ENCODE measurements at regions not wholly inside any gene's neighbourhood (a gene's known extent, or its start where the extent isn't known, plus 50 kb on each side); places are given as distances from the start of the nearest gene placed in this dataset.
"Not testable (repeated sequence)": the region's sequence is repeated elsewhere in the genome, so short reads cannot be mapped to it uniquely, and the experiment has no call there.

DNA sequence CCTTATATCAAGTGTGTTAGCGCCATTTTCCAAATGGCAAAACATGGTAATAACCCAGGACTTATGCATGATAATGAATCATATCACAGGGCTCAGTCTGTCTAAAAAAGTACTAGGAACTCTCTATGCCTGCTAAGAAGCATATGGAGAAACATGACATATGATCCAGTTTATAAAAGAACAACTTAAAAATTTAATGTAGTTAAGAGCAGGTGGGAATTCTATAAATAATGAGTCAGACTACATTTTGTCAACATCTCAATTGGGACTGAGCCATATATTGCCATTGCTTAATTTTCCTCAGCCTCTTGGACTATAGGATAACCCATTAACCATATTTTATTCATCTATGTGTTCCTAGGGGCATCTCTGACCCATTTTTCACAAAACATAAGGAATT, 360.4 kb upstream of the AGA start:
- DNase-seq (ENCODE audit: low spot score): no peak

DNA sequence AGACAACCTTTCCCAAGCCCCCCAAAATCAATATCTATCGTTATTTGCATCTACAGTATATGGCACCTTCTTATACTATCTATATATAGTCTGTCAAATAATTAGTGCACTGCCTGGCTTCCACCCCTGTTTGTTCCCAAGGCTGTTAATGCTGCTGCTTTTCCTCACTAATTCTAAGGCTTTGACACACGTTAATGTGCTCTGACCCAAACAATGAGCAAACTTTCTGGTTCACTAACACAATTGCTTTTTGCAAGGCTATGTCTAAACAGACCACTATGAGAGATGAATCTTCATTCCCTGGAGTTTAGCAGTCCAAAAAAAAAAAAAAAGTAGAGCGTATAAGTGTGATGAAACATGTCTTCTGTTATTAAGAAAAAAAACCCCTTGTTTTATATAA, 360.9 kb upstream of the AGA start:
- DNase-seq (ENCODE audit: low spot score): no peak

DNA sequence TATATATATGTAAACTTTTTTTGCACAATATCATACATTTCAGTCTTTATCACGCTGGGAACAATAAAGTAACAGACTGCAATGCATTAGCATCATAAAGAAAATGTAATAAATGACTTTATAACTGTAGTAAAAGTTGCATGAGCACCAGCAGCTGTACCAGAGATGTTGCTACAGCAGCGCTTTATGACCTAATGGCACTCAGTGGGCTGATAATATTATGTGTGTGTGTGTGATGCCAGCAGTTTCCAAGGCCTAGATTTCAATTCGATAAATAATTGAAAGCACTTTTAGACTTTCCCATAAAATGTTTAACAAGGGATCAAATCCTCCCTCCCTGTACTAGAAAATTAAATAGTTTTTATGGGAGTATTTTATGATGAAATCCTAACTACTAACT, 367.6 kb upstream of the AGA start:
- no peak for DNase-seq (ENCODE audit: low spot score)

DNA sequence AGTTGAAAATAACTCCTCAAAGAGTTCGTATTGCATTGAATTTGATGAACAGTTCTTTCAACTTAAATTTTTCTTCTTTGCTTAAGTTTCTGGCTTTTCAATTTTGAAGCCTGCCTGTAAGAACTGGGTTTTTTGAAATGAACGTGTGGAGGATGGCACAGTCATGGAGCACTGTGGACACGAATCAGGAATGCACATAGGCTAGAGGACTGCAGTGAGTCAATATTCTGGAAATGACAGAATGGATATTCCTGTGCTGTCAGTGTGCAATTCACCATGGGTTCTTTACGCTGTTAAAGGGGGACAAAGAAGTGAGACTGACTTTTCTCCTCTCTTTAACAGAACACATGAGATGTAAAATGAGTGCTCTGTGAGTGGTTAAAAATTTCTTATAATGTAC, 368.0 kb upstream of the AGA start:
- no peak for DNase-seq (ENCODE audit: low spot score)

DNA sequence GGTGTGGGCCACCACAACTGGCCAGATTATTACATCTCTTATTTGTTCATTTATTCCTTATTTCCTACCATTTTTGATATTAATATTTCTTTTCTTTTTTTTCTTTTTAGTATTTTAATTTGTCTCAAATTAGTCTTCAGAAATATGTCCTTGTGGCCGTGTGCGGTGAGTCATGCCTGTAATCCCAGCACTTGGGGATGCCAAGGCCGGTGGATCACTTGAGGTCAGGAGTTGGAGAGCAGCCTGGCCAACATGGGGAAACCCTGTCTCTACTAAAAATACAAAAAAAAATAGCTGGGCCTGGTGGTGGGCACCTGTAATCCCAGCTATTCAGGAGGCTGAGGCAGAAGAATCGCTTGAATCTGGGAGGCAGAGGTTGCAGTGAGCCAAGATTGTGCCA, 376.2 kb upstream of the AGA start:
- DNase-seq (ENCODE audit: low spot score): not testable (repeated sequence)

DNA sequence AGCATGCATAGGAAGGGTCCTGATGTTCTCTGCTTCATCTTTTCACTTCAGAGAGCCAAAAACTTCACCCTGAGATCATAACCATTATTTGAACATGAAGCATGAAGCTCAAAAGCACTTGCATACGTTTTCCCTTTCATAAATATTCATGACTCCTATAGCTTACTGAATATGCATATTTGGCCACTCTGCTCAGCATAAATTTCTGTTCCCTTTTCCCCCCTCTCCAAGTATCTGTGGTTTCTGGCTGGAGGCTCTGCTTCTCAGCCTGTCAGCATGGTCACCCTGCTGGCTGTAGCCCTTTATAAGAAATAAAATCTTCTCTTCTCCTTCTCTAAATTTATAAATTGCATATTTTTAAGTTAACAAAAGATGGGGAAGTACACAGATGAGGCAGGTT, 384.7 kb upstream of the AGA start:
- no peak for DNase-seq (ENCODE audit: low spot score)

DNA sequence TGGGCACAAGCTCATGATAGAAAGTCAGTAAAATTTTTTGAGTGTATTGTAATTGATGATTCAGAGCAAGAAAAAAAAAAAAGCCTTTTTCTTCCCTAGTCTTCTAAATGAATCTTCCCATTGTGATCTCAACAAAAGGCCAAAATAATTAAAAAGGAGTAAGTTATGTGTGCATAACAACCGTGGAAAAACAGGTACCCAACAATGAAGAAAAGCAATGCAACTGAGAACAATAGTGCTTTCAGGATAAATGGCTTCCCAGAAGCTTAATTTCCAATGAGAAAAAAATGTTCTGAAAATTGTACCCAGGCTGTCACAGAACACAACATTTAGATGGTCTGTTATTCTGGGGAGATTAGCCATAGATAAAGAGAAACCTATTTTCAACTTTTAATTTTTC, 399.0 kb upstream of the AGA start:
- no peak for DNase-seq (ENCODE audit: low spot score)

DNA sequence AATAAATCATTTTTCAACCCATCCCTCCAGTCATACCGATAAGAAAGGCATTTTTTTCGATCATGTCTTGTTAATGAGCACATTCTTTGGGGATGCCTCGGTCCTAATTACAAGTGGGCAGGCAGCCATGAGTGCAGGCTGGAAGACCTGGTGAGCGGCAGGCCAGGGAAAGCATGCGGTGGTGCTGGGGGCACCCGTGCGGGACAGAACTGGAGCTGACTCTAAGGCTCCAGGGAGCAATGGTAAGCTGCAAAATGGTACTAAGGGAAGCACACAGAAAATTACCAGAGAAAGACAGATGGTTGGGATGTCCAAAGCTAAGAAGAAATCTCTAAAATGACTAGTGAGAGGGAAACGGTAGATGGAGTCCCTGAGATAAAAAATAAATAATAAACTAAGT, 411.0 kb upstream of the AGA start:
- no peak for DNase-seq (ENCODE audit: low spot score)

DNA sequence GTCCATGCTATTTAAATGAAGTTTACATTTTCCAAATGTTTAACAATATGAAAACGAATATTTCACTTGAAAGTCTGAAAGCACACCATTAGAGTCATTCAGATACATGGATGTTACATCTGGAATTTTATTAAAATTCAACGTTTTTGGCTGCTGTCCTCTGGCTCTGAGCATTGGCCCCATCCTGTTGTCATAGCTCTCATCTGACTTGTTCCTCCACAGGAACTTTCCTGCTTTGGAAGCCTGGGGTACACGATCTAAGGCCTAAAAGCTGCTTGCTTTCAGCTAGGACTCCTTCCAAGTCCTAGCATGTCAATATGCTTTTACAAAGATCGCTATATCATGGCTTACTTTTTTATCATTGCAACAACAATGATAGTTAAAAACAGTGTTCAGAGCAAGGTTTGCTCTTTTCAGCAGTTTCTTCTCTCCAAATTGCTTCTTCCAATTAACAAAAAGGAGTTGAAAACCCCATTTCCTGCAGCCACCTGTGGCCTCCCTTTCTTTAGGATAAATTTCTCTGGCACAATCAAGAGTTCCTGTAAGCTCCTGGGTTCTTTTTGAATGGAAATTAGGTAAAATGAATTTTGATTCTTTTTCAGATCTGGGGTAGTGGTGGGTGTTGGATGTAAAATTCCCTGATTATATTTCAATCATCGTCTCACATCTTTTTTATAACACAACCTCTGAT, 413.4 kb upstream of the AGA start:
- DNase-seq (ENCODE audit: low spot score): no peak

DNA sequence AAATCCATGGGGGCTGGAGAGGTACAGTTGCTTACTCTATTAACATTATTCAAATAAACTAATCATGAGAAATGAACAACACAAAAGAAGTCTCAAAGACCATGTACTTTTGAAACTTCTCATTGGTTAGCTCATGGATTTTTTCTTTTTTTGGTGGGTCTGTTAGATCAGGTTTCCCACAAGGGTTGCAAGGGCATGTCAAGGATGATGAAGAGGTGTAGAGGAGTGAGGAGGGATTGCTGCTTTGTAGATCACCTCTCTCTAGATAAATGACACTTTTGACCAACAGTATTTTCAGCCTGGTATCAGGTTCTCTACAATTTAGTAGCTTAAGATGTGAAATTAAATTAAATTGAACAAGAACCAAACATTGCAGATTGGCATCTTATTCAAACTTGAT, 417.9 kb upstream of the AGA start:
- DNase-seq (ENCODE audit: low spot score): no peak

DNA sequence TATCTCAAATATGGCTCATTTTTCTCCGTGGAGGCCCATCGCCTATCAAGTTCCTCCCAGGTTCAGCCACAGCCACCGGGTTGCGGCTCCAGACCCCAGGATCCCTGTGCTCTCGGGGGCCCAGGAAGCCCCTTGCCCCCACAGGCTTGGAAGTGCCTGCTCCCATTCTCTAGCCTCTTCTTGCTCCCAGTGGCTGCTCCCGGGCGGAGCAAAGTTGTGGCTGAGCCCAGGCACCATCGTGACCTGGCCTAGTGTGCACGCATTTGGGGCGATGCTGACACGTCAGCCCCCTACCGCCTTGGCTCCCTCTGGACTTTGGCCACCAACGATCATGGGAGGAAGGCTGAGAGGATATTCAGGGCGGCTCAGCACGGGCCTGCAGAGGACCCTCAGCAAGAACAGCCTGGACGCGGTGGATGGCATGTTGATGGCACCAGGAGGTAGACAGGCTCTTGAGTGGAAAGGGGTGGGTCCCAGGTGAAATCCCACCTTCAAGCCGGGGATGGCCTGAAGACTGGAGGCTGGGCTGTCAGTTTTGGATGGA, 419.4 kb upstream of the AGA start:
- DNase-seq (ENCODE audit: low spot score): no peak

DNA sequence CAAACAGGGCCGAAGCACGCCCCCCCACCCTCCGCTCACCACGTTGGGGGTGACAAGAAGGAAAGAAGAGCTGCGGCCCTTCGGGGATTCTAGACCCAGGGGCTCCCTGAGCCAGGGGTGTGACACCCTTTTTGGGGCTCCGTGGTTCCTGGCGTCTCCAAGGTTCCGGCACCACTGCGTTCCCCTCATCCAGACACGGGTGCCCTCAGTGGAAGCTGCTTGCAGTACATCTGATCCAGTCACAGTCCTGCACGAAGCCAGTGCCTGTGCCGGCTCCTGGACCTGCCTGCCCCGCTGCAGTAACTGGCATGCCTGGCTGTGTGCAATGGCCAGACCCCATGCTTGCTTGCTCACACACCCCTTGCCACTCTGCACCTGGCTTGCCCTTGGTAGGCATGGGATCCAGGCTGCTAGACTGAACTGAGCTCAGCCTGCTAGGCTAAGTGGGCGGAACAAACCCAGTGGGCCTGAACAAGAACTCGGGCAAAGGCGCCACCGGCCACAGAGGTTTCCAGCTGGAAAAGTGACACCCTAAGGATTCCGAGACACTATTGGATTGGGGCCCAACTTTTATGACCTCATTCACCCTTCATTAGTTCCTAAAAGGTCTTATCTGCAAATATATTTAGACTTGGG, 420.4 kb upstream of the AGA start:
- DNase-seq (ENCODE audit: low spot score): no peak

DNA sequence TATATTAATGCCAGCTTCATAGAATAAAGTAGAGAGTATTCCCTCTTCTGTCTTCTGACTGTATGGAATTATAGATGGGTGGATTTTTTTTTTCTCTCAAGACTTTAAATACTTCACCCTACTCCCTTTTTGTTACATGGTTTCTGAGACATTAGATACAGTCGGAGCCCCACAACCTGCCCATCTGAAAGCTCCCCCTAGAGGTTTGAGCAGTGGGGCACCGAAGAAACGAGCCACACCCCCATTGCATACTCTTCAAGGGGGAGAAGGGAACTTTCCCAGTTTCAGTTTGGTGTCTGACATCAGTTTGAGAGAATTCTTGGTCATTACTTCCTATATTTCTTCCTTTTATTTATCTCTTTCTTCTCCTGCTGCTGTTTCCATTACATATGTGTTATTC, 437.6 kb upstream of the AGA start:
- no peak for DNase-seq (ENCODE audit: low spot score)

DNA sequence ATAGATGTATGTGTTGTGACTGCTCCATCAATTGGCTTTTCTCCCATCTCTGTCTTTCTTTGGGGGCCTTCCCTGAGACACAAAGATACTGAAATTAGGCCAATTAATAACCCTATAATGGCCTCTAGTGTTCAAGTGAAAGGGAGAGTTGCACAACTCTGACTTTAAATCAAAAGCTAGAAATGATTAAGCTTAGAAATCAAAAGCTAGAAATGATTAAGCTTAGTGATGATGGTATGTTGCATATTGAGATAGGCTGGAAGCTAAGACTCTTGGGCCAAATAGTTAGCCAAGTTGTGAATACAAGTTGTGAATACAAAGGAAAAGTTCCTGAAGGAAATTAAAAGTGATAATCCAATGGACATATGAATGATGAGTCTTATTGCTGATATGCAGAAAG, 452.9 kb upstream of the AGA start:
- DNase-seq (ENCODE audit: low spot score): no peak

DNA sequence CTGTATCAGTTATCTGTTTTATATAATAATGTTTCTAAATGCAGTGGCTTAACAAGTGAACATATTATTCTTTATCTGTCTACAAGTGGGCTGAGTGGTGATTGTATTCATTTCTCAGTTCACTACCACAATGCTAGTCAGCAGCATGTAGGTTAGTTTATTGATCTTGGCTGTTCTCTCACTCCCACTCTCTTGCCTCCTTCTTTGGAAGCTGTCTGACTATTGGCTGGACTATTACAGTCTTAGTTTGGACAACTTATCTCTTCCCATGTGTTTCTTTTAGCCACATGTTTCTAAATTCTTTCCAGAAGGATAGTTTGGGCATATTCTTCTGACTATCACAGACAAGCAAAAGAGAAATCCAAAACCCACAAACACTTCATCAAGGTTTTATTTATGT, 459.5 kb upstream of the AGA start:
- DNase-seq (ENCODE audit: low spot score): no peak

DNA sequence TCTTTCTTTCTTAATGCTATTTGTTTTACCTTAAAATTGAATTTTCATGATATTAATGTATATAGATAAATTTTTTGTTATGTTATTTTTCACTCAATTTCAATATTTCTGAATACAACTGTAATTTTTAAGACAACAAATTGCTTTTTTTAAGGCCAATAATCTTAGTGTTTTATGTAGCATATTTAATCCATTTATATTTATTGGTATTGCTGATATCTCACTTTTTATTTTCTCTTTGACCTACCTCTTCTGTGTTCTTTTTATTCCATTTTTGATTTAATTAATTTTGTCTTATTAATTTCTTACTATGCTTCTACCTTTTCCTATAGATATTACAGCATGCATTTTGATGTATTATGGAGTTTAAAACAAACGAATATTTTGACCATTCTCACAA, 460.1 kb upstream of the AGA start:
- DNase-seq (ENCODE audit: low spot score): no peak

DNA sequence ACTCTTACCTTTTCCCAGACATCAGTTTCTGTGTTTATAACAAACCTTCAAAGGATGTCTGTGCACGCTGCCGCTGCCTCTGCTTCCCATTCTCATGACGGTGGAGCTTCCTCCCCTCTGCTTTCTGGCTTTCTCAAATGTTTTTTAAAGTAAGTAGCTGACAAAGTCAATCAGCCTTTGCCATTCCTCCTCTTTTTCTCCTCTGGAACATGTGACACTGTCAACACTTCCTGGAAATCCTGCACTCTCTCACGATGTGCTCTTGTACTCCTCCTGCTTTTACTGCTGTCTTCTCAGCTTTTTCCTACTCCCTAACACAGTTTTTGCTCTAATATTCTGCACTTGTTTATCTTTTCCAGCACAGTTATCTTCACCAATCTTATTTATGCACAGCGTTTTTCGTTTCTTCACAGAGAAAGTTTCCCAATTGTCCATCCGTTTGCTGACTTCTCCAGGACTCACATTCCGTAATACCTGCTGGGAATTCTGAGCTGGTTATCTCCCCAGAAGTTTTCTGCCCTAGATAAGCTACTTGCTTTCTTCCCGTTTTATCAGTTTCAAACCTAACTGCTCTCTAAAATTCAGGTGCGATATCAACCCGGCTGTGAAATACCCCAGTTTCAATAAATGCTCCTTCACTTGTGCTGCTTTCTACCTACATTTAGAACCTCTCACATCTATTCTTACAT, 465.6 kb upstream of the AGA start:
- no peak for DNase-seq (ENCODE audit: low spot score)

DNA sequence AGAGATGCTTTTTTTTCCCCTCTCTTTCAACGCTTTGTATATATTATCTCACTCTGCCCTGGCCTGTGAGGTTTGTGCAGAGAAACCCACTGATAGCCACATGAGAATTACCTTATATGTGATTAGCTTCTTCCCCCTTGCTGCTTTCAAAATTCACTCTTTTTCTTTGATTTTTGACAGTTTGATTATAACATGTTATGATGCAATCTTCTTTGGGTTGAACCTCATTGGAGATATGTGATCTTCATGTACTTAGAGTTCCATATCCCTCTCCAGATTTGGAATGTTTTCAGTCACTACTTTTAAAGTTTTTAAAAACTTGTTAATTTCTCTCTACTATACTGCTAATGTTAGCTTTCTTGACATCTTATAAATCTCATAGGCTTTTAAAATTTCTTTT, 479.5 kb upstream of the AGA start:
- DNase-seq (ENCODE audit: low spot score): no peak

DNA sequence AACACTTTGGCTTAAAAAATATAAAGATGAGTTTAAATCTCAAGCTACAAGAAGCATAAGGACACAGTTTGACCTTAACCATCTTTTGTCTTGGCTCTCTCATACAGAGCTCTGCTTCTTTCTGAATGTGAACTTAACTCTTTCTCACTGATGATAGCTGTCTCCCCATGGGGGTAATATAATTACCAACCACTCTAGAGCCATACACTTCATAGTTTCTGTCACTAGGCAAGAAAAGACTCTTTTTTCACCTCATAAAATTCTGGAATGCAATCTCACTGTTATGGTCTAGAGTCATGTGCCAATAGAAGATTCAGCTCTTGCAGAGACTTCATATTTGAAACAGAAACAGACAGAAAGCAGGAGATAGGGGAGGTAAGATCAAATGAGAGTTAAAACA, 481.7 kb upstream of the AGA start:
- no peak for DNase-seq (ENCODE audit: low spot score)

DNA sequence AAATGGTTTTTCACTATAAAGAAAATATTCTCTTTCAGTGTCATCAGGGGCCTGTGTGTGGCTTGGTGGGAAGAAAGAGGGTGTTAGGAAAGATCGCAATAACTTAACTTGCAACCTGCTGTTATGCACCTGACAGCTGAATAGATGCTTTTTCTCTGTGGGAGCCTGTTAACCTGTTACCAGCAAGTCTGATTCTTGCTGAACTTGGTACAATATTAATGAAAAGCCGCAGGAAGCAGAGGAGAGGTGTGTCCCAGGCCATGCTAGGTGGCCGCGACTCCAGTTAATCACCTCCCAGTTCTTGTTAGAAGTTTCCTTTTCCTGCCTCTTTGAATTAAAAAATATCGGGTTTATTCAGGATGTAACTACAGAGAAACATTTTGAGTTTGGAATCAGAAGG, 494.8 kb upstream of the AGA start:
- no peak for DNase-seq (ENCODE audit: low spot score)

DNA sequence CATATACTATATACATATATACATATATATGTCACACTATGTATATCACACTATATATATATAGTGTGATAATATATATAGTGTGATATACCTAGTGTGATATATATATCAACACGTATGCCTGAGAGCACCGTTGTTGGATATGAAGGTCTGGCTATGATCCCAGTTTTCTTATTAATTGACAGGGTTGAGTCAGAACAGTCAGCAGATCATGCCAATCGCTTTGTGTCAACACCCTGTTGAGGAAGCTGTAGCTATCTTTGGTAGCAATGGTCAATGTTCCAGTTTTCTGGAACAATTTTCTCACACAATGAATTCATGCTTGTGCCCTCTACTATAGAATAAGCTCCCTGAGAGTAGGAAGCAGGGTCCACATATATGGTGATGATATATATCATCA, 496.0 kb upstream of the AGA start:
- DNase-seq (ENCODE audit: low spot score): no peak

DNA sequence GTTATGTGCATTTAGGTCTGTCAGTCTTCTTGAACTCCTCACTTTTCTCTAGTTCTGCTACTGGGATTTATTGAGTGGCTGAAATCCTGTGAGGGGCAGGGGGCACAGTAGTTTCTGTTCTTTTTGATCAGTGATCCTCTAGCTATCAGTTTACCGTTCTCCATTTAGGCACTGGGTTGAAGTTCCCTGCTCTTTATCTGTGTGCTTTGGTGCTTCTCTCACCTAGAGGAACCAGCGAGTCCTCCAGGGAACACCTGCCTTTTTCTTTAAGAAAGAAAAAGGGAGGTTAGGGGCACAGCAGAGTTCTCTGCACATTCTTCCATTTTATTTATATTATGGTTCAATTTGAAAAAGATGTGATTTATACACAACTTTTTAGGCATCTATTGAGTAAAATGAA, 503.0 kb upstream of the AGA start:
- no peak for DNase-seq (ENCODE audit: low spot score)

DNA sequence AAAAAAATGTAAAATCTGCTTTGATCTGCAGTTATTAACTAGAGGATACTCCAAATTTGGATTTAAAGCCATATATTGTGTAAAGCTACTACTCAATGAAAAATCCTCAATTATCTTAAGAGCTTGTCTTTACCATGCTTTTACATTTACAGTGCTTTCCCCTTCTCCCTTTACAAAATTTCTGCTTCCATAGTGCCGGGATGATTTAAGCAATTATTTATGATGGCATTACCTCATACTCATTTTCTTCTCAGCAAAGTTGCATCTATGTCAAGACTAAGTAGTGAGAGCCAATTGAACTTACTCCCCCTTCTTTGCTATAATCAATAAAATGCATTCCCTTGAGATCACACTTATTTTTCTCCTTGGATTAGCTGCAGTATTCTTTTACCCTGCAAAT, 505.4 kb upstream of the AGA start:
- no peak for DNase-seq (ENCODE audit: low spot score)

DNA sequence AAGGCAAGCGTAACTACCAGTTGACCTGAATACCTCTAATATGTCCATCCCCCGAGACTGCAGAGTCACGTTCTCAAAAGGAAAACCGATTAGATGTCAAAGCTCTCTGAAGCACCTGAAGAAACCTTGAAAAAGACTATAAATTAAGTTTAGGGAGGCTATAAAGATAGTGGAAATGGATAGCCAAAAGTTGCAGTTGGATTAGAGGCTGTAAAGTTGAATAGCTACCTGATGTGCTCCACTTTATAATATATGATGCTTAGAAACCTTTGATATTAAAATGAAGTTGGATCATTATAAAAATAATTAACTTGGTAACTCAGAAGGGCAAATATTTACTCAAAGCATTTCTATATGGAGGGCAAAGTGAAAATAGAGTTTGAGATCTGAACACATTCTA, 506.6 kb upstream of the AGA start:
- DNase-seq (ENCODE audit: low spot score): no peak

All from kidney capillary endothelial cell (primary cell).